ENCODE measurements at regions not wholly inside any gene's neighbourhood (a gene's known extent, or its start where the extent isn't known, plus 50 kb on each side); places are given as distances from the start of the nearest gene placed in this dataset.

GRCh38 chr11:32508780-32509179 is 73.4 kb upstream of the WT1 start:
- DNase-seq (ENCODE audit: low read depth), result no peak
- H3K4me3 ChIP-seq (ENCODE audit: low read length), result no peak overlapping the region
- TF ChIP-seq, protein P1, sequence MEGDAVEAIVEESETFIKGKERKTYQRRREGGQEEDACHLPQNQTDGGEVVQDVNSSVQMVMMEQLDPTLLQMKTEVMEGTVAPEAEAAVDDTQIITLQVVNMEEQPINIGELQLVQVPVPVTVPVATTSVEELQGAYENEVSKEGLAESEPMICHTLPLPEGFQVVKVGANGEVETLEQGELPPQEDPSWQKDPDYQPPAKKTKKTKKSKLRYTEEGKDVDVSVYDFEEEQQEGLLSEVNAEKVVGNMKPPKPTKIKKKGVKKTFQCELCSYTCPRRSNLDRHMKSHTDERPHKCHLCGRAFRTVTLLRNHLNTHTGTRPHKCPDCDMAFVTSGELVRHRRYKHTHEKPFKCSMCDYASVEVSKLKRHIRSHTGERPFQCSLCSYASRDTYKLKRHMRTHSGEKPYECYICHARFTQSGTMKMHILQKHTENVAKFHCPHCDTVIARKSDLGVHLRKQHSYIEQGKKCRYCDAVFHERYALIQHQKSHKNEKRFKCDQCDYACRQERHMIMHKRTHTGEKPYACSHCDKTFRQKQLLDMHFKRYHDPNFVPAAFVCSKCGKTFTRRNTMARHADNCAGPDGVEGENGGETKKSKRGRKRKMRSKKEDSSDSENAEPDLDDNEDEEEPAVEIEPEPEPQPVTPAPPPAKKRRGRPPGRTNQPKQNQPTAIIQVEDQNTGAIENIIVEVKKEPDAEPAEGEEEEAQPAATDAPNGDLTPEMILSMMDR (IDR thresholded peaks at IDR 0.05; ENCODE audit: insufficient read depth, low read depth, low read length, missing control alignments), result no peak

GRCh38 chr11:32500001-32500400 is 64.7 kb upstream of the WT1 start:
- H3K4me3 ChIP-seq (ENCODE audit: low read length), result no peak overlapping the region
- DNase-seq (ENCODE audit: low read depth), result no peak
- TF ChIP-seq, protein P1 (IDR thresholded peaks at IDR 0.05; ENCODE audit: insufficient read depth, low read depth, low read length, missing control alignments), result no peak

DNA sequence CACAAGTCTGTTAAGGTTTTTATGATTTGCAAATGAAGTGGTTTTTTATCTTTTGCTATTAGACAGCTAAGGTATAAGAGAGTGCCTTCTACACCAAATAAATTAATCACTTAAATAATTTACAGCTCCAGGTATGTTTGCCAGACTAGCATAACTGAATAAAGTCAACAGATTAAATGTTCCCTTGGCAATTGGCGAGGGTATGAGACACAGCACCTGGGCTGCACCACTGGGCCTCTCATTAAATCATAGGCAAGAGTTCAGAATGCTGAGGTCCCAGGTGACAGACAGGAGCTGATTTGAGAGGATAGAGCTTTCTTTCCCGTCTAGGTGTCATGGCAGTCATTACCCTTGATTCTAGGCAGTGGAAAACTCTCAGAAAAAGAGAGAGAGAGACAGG is 62.6 kb upstream of the WT1 start:
- TF ChIP-seq, protein P1 (IDR thresholded peaks at IDR 0.05; ENCODE audit: insufficient read depth, low read depth, low read length, missing control alignments), result no peak
- no peak overlapping the region for H3K4me3 ChIP-seq (ENCODE audit: low read length)
- no peak for DNase-seq (ENCODE audit: low read depth)

DNA sequence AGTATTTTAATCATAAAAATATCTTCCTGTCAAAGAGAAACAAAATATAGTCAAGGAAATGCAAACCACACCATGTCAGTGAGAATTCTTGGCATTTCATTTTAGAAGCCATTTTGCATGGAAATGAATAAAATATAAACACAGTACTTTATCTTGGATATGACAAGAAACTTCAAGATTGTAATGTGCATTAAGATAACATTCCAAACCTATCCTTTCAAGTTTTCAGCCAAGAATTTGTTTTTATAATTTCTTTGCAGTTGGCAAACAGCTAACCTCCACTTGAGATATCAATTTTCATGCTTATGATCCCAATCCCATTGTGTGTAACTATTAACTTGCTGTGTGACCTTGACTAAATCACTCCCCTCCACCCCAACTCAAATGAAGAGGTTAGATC is 59.3 kb upstream of the WT1 start:
- DNase-seq (ENCODE audit: low read depth), result no peak
- no peak overlapping the region for H3K4me3 ChIP-seq (ENCODE audit: low read length)
- TF ChIP-seq, protein P1 (IDR thresholded peaks at IDR 0.05; ENCODE audit: insufficient read depth, low read depth, low read length, missing control alignments), result no peak

DNA sequence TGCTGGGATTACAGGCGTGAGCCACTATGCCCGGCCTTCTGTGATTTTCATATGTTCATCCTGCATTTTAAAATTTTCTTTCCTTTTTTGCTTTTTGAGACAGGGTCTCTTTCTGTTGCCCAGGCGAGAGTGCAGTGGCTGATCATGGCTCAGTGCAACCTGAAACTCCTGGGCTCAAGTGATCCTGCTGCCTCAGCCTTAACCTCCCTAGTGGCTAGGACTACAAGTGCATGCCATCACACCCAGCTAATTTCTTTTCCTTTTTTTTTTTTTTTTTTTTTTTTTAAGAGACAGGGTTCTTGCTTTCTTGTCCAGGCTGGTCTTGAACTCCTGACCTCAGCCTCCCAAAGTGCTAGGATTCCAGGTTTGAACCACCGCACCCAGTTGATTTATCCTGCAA is 54.1 kb upstream of the WT1 start:
- H3K4me3 ChIP-seq (ENCODE audit: low read length), result no peak overlapping the region
- TF ChIP-seq, protein P1 (IDR thresholded peaks at IDR 0.05; ENCODE audit: insufficient read depth, low read depth, low read length, missing control alignments), result no peak
- no peak for DNase-seq (ENCODE audit: low read depth)

DNA sequence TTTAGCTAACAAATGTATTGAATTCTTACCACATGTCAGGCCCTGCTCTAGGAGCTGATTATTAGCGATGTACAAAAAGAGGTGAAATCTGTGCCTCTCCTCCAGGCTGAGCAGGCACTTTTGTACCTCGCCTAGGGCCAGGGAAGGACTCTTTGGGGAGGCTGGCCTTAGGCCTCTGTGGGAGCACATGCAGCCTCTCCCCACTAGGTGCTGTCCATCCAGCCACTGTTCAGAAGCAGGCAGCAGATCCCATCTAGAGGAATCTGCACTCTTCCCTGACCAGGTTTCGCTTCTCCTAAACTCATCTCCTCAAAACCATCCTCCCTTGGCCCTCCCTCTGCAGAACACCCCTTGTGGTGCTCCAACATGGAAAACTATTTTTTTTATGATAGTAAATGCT is 51.9 kb upstream of the WT1 start:
- H3K4me3 ChIP-seq (ENCODE audit: low read length), result no peak overlapping the region
- peak; percentile 3 for DNase-seq (ENCODE audit: low read depth)
- TF ChIP-seq, protein P1 (IDR thresholded peaks at IDR 0.05; ENCODE audit: insufficient read depth, low read depth, low read length, missing control alignments), result no peak

DNA sequence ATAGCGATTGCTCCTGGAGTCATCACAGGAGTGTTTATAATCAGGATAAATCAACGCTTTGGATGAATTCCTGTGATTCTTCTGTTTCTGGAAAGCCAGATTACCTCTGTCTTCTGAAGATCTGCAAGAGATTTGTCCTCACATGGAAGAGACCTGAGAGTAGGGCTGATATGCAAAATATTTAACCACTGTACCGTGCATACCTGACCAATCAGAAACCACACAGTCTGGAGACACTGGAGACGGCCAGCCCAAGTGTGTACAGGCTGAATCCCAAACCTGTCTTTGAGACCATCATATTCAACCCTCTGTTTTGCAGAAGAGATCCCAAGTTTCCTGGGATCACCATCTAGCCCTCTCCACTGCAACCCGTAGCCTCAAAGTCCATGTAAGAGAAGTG is 50.4 kb upstream of the WT1 start:
- TF ChIP-seq, protein P1 (IDR thresholded peaks at IDR 0.05; ENCODE audit: insufficient read depth, low read depth, low read length, missing control alignments), result no peak
- no peak for DNase-seq (ENCODE audit: low read depth)
- no peak overlapping the region for H3K4me3 ChIP-seq (ENCODE audit: low read length)

Measured in epithelial cell of esophagus (primary cell).